Tibial nerve (tissue), 4 donors: ENCODE measurements at regions not wholly inside any gene's neighbourhood (a gene's known extent, or its start where the extent isn't known, plus 50 kb on each side); places are given as distances from the start of the nearest gene placed in this dataset.

Experiments used
- DNase-seq, 2 donors: peaks; one replicate each; pipeline ENCODE4 v3.0.0-alpha.2; 2019; ENCODE audit warnings: low spot score in 2 of 2
- H3K27ac ChIP-seq, 4 donors: fragments of 200-600 bp; sonication (generic) in 3 of 4; one replicate each; pipeline ENCODE4 v1.5.1; 2017 to 2019; ENCODE audit warnings: mild to moderate bottlenecking in 1 of 4
- H3K27me3 ChIP-seq, 2 donors: fragments of 200-600 bp; sonication (generic) in 1 of 2; one replicate each; pipeline versions ENCODE4 v1.5.1 to v1.6.0; 2017 to 2019
- H3K36me3 ChIP-seq, 3 donors: fragments of 200-600 bp; sonication (generic); one replicate each; pipeline ENCODE4 v1.5.1; 2018 to 2019
- H3K4me1 ChIP-seq, 4 donors: fragments of 200-600 bp; sonication (generic) in 3 of 4; one replicate each; pipeline ENCODE4 v1.5.1; 2017 to 2019
- H3K4me3 ChIP-seq, 4 donors: fragments of 200-600 bp; sonication (generic) in 3 of 4; one replicate each; pipeline ENCODE4 v1.5.1; 2017 to 2019; ENCODE audit warnings: mild to moderate bottlenecking in 1 of 4, moderate library complexity in 1 of 4
- H3K9me3 ChIP-seq, 4 donors: fragments of 200-600 bp; sonication (generic) in 3 of 4; one replicate each; pipeline ENCODE4 v1.5.1; 2017 to 2019
- EP300 ChIP-seq, 2 donors: sonication (generic); formaldehyde crosslinking; IDR thresholded peaks; one replicate each; pipeline ENCODE4 v1.6.1; 2017; ENCODE audit warnings: antibody characterized with exemption in 2 of 2, mild to moderate bottlenecking in 1 of 2
- POLR2A ChIP-seq, 2 donors: fragments of 450-650 bp; IDR thresholded peaks; one replicate each; pipeline ENCODE4 v1.6.1; 2017; ENCODE audit warnings: antibody characterized with exemption in 2 of 2, mild to moderate bottlenecking in 2 of 2, moderate library complexity in 2 of 2
- WGBS, 2 donors: methylation state at CpG; one replicate each; pipeline ENCODE4 v1.1.5; 2018; 5-methylcytosine and 5-hydroxymethylcytosine counted together
- TF ChIP-seq, protein P1 (sequence below), 5 experiments: fragments of 200-600 bp in 3 of 5; fragments of 450-650 bp in 2 of 5; sonication (generic) in 3 of 5; IDR thresholded peaks; one replicate each; pipeline ENCODE4 v1.5.1; 2016 to 2019; ENCODE audit warnings: antibody characterized with exemption in 5 of 5, mild to moderate bottlenecking in 3 of 5, moderate library complexity in 2 of 5

DNA sequence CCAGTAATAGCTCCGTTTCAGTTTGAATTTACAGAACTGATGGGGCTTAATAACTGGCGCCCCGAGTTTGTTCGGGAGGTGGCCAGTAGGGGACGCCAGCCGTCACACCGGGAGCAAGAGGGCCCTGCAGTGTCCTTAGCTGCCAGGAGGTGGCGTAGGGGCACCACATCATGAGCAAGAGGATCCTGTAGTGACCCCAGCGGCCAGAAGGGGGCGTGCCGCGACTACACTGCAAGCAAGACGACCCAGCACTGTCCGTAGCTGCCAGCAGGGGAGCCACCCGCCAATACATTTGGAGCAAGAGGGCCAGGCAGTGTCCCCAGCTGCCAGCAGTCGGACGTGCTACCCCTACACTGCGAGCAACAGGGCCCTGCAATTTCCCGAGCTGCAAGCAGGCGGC is 663.7 kb upstream of the B3GAT1 start:
- Histone ChIP-seq H3K4me1 (no peaks in the 10 kb centered on the region), H3K27ac (no peak overlapping the region), H3K27me3 (no peaks in the 10 kb centered on the region), H3K4me3 (no peak overlapping the region), H3K36me3 (no peaks in the 10 kb centered on the region), H3K9me3 (no peaks in the 10 kb centered on the region)
- WGBS, 2 donors = 63 to 65% methylated on average over 19 to 20 of the region's 20 CpGs
- DNase-seq = peak; percentile 46 to 57
- TF ChIP-seq, protein P1, sequence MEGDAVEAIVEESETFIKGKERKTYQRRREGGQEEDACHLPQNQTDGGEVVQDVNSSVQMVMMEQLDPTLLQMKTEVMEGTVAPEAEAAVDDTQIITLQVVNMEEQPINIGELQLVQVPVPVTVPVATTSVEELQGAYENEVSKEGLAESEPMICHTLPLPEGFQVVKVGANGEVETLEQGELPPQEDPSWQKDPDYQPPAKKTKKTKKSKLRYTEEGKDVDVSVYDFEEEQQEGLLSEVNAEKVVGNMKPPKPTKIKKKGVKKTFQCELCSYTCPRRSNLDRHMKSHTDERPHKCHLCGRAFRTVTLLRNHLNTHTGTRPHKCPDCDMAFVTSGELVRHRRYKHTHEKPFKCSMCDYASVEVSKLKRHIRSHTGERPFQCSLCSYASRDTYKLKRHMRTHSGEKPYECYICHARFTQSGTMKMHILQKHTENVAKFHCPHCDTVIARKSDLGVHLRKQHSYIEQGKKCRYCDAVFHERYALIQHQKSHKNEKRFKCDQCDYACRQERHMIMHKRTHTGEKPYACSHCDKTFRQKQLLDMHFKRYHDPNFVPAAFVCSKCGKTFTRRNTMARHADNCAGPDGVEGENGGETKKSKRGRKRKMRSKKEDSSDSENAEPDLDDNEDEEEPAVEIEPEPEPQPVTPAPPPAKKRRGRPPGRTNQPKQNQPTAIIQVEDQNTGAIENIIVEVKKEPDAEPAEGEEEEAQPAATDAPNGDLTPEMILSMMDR (IDR thresholded peaks at IDR 0.05) = peak in 4 of 5 experiments; percentile 14 to 55 (median 24)
- TF ChIP-seq EP300 (IDR thresholded peaks at IDR 0.05) = no peak

DNA sequence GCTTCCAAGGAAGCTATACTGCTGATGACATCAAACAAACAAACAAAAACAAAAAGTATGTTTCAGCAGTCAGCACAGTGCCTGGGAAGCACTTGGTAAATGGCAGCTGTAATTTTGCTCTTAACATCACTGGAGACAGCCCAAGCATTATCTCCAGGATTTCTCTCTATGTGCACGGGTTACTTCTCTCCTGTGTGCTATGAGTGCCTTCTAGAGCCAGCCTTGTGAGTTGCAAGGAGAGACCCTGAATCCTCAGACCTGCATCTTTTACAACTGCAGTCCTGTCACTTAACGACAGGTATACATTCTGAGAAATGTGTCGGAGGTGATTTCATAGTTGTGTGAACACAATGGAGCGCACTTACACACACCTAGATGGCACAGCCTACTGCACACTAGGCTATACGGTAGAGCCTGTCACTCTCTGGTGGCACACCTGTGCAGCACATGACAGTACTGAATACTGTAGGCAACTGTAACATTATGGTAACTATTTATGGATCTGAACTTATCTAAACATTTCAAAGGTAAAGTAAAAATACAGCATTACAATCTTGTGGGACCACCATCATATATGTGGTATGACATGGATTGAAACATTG is 662.5 kb upstream of the B3GAT1 start:
- Histone ChIP-seq H3K27ac (no peak overlapping the region), H3K36me3 (no peaks in the 10 kb centered on the region), H3K4me3 (no peak overlapping the region), H3K4me1 (no peaks in the 10 kb centered on the region), H3K27me3 (no peaks in the 10 kb centered on the region), H3K9me3 (no peaks in the 10 kb centered on the region)
- TF ChIP-seq EP300 (IDR thresholded peaks at IDR 0.05) = no peak
- TF ChIP-seq POLR2A (IDR thresholded peaks at IDR 0.05) = no peak
- TF ChIP-seq, protein P1 (IDR thresholded peaks at IDR 0.05) = peak in 1 of 5 experiments; percentile 5
- no peak for DNase-seq
- 82 to 86% methylated on average over 5 of the region's 5 CpGs for WGBS, 2 donors

DNA sequence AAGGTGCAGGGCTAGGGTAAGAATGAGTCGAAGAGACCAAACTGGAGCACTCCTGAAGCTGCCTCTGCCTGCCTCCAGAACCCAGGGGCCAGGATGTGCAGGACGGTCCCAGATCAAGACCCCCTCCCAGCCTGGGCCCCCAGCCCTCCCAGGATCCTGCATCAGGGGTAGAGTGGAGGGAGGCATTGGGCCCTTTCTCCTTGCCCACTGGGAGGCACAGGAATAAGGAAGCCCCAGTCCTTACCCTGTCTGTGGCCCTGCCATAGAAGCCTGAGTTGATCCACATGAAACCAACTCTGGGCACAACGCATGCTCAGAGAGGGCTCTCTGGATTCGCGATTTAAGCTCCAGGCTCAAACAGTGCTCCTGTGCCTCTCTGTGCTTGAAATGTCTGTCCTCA is 661.8 kb upstream of the B3GAT1 start:
- DNase-seq = no peak
- Histone ChIP-seq H3K27ac (no peak overlapping the region), H3K27me3 (no peaks in the 10 kb centered on the region), H3K4me3 (no peak overlapping the region), H3K9me3 (no peaks in the 10 kb centered on the region), H3K4me1 (no peaks in the 10 kb centered on the region), H3K36me3 (no peaks in the 10 kb centered on the region)
- WGBS, 2 donors = 89 to 90% methylated on average over 4 to 5 of the region's 5 CpGs
- TF ChIP-seq EP300 (IDR thresholded peaks at IDR 0.05) (no peak), POLR2A (IDR thresholded peaks at IDR 0.05) (no peak)
- TF ChIP-seq, protein P1 (IDR thresholded peaks at IDR 0.05) = no peak

DNA sequence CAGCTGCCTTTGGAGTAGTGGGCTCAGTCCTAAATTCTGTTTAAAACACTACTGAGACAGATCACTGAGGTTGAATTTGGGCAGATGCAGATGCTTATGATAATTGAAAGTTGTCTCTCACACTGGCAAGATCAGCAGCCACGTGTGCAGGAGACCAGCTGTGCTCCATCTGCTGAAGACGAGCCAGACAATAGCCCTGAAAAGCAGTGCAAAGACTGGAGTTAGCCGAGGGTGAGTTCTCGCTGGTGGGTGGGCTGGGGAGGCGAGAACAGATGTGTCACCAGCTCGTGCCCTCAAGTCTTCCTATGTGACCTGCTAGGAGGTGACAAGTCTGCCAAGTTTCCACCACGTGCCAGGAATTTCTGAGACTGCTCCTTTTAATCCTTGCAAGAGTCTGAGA is 661.3 kb upstream of the B3GAT1 start:
- Histone ChIP-seq H3K9me3 (no peaks in the 10 kb centered on the region), H3K4me3 (no peak overlapping the region), H3K4me1 (no peaks in the 10 kb centered on the region), H3K27me3 (no peaks in the 10 kb centered on the region), H3K27ac (no peak overlapping the region), H3K36me3 (no peaks in the 10 kb centered on the region)
- WGBS, 2 donors = 53 to 65% methylated on average over 7 of the region's 7 CpGs
- TF ChIP-seq, protein P1 (IDR thresholded peaks at IDR 0.05) = no peak
- no peak for TF ChIP-seq EP300 (IDR thresholded peaks at IDR 0.05)
- no peak for TF ChIP-seq POLR2A (IDR thresholded peaks at IDR 0.05)
- DNase-seq = no peak

DNA sequence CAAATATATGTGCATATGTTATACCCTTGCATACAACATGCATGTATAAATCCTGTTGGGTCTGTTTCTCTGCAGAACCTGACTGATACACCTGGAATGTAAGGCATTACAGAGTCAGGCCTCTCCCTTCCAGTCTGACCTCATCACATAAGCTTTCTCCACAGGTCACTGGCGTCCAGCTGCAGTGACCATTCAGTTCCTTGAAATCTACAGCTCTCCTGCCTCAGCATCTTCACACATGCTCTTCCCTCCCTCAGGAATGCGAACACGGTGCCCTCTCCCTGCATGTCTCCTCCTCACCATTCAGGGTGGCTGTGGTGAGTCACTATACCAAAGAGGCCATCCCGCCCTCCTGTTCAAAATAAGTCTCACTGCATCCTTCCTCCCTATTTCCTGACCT is 657.8 kb upstream of the B3GAT1 start:
- H3K27ac ChIP-seq = no peak overlapping the region
- TF ChIP-seq POLR2A (IDR thresholded peaks at IDR 0.05) (no peak), EP300 (IDR thresholded peaks at IDR 0.05) (no peak)
- TF ChIP-seq, protein P1 (IDR thresholded peaks at IDR 0.05) = no peak
- H3K9me3 ChIP-seq = peaks cover 0 to 6% (median 0%) of the 10 kb centered on the region in 4 donors
- no peak for DNase-seq
- no peak overlapping the region for H3K4me3 ChIP-seq
- H3K36me3 ChIP-seq = no peaks in the 10 kb centered on the region
- H3K4me1 ChIP-seq = no peaks in the 10 kb centered on the region
- no peaks in the 10 kb centered on the region for H3K27me3 ChIP-seq
- 63 to 71% methylated on average over 4 of the region's 4 CpGs for WGBS, 2 donors
